Mammary epithelial cell (primary cell): ENCODE measurements at regions not wholly inside any gene's neighbourhood (a gene's known extent, or its start where the extent isn't known, plus 50 kb on each side); places are given as distances from the start of the nearest gene placed in this dataset.

Source experiments
- CTCF ChIP-seq, 2 donors: IDR thresholded peaks in 1 of 2; conservative IDR thresholded peaks in 1 of 2; 2 replicates each; pipeline ENCODE4 v1.5.1; 2011 to 2012; ENCODE audit warnings: inconsistent platforms in 2 of 2, low read length in 2 of 2, mild to moderate bottlenecking in 2 of 2, control low read depth in 1 of 2, low read depth in 1 of 2; ENCODE audit not compliant: insufficient read depth in 1 of 2; ENCODE audit errors: extremely low read depth in 1 of 2
- EZH2 ChIP-seq: IDR thresholded peaks from 2 replicates; pipeline ENCODE4 v1.6.1; 2012; ENCODE audit warnings: low read length, inconsistent platforms, borderline replicate concordance

GRCh38 chr15:35306361-35306981 lies 221.4 kb upstream of the NANOGP8 start:
- TF ChIP-seq CTCF (conservative IDR thresholded peaks at IDR 0.05 in 1 of 2, IDR thresholded peaks at IDR 0.05 in 1 of 2; ENCODE audit: extremely low read depth in 1 of 2, insufficient read depth in 1 of 2, low read depth in 1 of 2, low read length in 2 of 2) (no peak), EZH2 (no peak)
